Testis (tissue), 2 donors: ENCODE measurements at regions not wholly inside any gene's neighbourhood (a gene's known extent, or its start where the extent isn't known, plus 50 kb on each side); places are given as distances from the start of the nearest gene placed in this dataset.

ENCODE experiments used
- CTCF ChIP-seq, 3 experiments: fragments of 450-650 bp in 2 of 3; fragments of 200-600 bp in 1 of 3; sonication (generic) in 1 of 3; IDR thresholded peaks; one replicate each; pipeline ENCODE4 v1.5.1; 2016 to 2019; ENCODE audit warnings: antibody characterized with exemption in 3 of 3, mild to moderate bottlenecking in 2 of 3, moderate library complexity in 1 of 3
- POLR2A ChIP-seq: fragments of 450-650 bp; IDR thresholded peaks from one replicate; pipeline ENCODE4 v1.6.1; 2017; ENCODE audit warnings: antibody characterized with exemption, mild to moderate bottlenecking, moderate library complexity

GRCh38 chr12:127070515-127071157, 1196.3 kb upstream of the TMEM132C start:
- TF ChIP-seq CTCF (IDR thresholded peaks at IDR 0.05) (no peak), POLR2A (no peak)
